Activated CD4-positive, alpha-beta T cell treated with anti-CD3 and anti-CD28 coated beads, Interleukin-2, amount 10 ng/mL, durations not matched to agents 7 days and 5 days (primary cell): ENCODE measurements at regions not wholly inside any gene's neighbourhood (a gene's known extent, or its start where the extent isn't known, plus 50 kb on each side); places are given as distances from the start of the nearest gene placed in this dataset.
A peak's percentile ranks its signal among the peaks of the same experiment; 100 is the strongest.

Source experiments
- CTCF ChIA-PET: fragments of 350-600 bp; sonication (Branson Sonifier 250); formaldehyde crosslinking; loops from one replicate; lab custom pipeline; 2021; ENCODE audit warnings: antibody characterized with exemption; lab: Charles Lee
- POLR2A ChIA-PET: fragments of 350-600 bp; sonication (Branson Sonifier 250); formaldehyde crosslinking; loops from one replicate; lab custom pipeline; 2021; ENCODE audit warnings: antibody characterized with exemption; lab: Charles Lee
- DNase-seq: peaks from one replicate; pipeline ENCODE4 v3.0.0-alpha.2; 2020
- H3K27ac Mint-ChIP-seq: one replicate; pipeline ENCODE4 v1.8.0; 2021; ENCODE audit warnings: mild to moderate bottlenecking, moderate library complexity, mixed read lengths
- H3K27me3 Mint-ChIP-seq: one replicate; pipeline ENCODE4 v1.8.0; 2021; ENCODE audit warnings: mixed read lengths
- H3K36me3 Mint-ChIP-seq: one replicate; pipeline ENCODE4 v1.8.0; 2021; ENCODE audit warnings: low read depth, mixed read lengths
- H3K4me1 Mint-ChIP-seq: one replicate; pipeline ENCODE4 v1.8.0; 2021; ENCODE audit warnings: mixed read lengths
- H3K4me3 Mint-ChIP-seq: one replicate; pipeline ENCODE4 v1.8.0; 2021; ENCODE audit warnings: mild to moderate bottlenecking, moderate library complexity, mixed read lengths
- H3K9me3 Mint-ChIP-seq: one replicate; pipeline ENCODE4 v1.8.0; 2021; ENCODE audit warnings: mixed read lengths

DNA sequence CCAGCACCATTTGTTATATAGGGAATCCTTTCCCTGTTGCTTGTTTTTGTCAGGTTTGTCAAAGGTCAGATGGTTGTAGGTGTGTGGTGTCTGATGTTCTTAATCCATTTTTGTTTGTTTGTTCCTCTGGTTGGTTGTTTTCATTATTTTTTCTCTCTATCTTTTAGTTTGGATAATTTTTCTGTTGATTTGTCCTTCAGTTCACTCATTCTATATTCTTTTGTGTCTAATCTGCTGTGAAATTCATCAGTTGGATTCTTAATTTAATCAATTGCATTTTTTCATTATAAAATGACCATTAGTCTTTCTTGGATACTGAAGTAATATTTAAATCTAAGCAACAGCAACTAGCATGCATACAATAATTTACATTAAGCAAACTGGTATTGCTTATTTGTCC lies 206.7 kb upstream of the TRIB2 start:
- no peak overlapping the region for H3K27ac Mint-ChIP-seq

DNA sequence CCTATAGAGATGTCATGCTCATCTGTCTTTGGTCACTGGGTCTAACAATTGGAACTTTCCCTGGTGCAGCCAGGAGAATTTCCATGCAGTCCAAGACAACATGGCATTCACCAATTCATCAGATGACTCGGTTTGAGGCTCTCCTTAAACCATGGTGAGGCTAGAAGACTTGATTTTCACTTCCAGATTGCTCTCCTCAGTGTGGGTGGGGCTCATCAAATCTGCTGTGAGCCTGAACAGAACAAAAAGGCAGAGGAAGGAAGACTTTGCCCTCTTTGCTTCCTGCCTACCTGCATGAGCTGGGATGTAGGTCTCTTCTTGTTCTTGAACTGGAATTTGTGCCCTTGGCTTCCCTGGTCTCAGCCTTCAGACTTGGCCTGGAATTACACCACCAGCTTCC lies 203.4 kb upstream of the TRIB2 start:
- Mint-ChIP-seq H3K27ac (peak overlapping the region; percentile 63), H3K27me3 (peaks cover 7% of the 10 kb centered on the region), H3K9me3 (peaks cover 27% of the 10 kb centered on the region), H3K36me3 (peaks cover 32% of the 10 kb centered on the region), H3K4me3 (no peak overlapping the region), H3K4me1 (peaks cover 46% of the 10 kb centered on the region)
- CTCF ChIA-PET: interaction anchor here (0.8 kb wide), 1 partner anchor 251 kb away, joined by 4 read pairs; no protein-coding TSS in a partner anchor
- DNase-seq: peak; percentile 27
- POLR2A ChIA-PET: no interaction called here

More for the DNA sequence above, 206.7 kb upstream of the TRIB2 start:
- DNase-seq: no peak
- Mint-ChIP-seq H3K4me3 (no peak overlapping the region), H3K36me3 (peaks cover 40% of the 10 kb centered on the region), H3K9me3 (peaks cover 29% of the 10 kb centered on the region), H3K27me3 (peaks cover 5% of the 10 kb centered on the region), H3K4me1 (peaks cover 59% of the 10 kb centered on the region)
- ChIA-PET CTCF (no interaction called here), POLR2A (no interaction called here)

DNA sequence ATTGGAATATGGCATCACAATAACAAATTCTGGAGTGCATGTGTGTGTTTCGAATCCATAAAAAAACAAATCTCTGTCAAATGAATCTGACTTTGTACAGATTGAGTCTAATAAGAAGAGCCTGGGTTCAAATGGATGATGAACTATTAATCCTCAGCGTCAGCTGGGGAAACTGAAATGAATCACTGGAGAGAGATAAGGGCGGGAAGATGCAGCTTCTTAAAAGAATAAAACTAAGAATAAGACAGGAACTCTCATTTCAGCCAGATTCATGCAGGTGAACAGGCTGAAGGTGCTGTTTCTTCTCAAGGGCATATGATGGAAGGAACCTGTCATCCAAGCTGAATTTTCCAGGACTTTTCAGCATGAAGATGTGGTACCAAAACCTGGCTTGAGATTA lies 202.6 kb upstream of the TRIB2 start:
- ChIA-PET CTCF (interaction anchor here (1.1 to 1.2 kb wide), 2 partner anchors 11 to 21 kb away, joined by 3 to 5 read pairs; no protein-coding TSS in a partner anchor), POLR2A (no interaction called here)
- no peak for DNase-seq
- peaks cover 10% of the 10 kb centered on the region for H3K27me3 Mint-ChIP-seq
- peaks cover 47% of the 10 kb centered on the region for H3K4me1 Mint-ChIP-seq
- H3K36me3 Mint-ChIP-seq: peaks cover 31% of the 10 kb centered on the region
- peak overlapping the region; percentile 82 for H3K27ac Mint-ChIP-seq
- H3K9me3 Mint-ChIP-seq: peaks cover 26% of the 10 kb centered on the region
- H3K4me3 Mint-ChIP-seq: no peak overlapping the region

DNA sequence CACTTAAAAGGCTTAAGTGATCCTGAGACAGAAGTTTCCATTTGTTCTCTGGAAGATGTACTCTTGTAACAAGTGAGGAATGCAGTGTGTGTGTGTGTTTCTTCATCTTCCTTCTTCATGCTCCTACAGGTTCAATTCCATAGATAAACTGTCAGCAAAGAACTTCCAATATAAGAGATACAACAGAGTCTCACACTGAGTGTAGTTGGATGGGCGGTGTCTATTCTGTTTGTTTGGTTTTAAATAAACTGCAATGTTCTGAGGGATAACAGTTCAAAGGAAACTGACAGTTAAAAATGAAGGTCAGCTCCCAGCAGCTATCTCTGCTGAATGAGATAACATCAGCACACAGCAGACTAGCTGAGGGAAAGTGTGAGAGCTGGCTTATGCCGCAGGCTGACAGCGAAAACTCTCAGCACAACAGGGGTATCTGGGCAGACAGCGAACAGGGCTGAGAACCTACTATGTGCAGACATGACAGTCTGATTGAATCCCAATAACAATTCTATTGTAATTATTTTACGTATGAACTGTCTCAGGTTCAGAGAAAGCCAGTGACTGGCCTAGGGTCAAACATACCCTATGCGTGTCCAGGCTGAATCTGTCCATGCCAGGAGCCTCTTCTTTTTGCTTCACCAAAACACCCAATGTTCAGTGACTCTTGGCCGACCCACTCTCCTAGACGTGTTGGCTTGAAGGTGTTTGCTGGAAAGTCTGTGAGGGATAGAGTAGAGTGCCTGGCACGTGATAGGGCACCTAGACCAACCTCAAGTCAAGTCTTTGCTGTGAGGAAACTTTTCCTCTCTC lies 201.9 kb upstream of the TRIB2 start:
- POLR2A ChIA-PET: no interaction called here

DNA sequence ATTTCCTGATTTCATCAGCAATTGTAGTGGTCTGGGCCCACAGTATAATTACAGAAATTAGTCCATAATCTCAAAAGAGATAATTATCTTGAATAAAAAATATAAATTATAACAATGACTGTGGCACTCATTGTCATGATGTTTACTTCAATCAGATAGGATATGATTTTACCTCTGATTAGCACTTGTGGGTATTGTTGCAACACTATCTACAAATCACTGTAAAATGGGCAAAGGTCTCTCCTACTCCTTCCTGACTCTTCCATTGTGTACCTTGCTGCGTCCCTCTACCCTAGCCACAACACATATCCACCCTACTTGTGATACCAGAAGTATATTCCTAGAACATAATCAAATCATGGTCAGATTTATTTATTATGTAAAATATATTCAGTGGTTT lies 200.9 kb upstream of the TRIB2 start:
- peaks cover 7% of the 10 kb centered on the region for H3K27me3 Mint-ChIP-seq
- ChIA-PET POLR2A (no interaction called here), CTCF (no interaction called here)
- H3K9me3 Mint-ChIP-seq: peaks cover 15% of the 10 kb centered on the region
- no peak overlapping the region for H3K4me3 Mint-ChIP-seq
- DNase-seq: no peak
- peaks cover 44% of the 10 kb centered on the region for H3K4me1 Mint-ChIP-seq
- no peak overlapping the region for H3K27ac Mint-ChIP-seq
- peaks cover 19% of the 10 kb centered on the region for H3K36me3 Mint-ChIP-seq

More for the DNA sequence above, 201.9 kb upstream of the TRIB2 start:
- CTCF ChIA-PET: interaction anchor here (1.1 to 1.2 kb wide), 2 partner anchors 11 to 20 kb away, joined by 3 to 5 read pairs; no protein-coding TSS in a partner anchor
- peak; percentile 50 for DNase-seq
- Mint-ChIP-seq H3K9me3 (peaks cover 22% of the 10 kb centered on the region), H3K4me3 (no peak overlapping the region), H3K36me3 (peaks cover 26% of the 10 kb centered on the region), H3K4me1 (peaks cover 47% of the 10 kb centered on the region), H3K27me3 (peaks cover 10% of the 10 kb centered on the region), H3K27ac (peak overlapping the region; percentile 82)

DNA sequence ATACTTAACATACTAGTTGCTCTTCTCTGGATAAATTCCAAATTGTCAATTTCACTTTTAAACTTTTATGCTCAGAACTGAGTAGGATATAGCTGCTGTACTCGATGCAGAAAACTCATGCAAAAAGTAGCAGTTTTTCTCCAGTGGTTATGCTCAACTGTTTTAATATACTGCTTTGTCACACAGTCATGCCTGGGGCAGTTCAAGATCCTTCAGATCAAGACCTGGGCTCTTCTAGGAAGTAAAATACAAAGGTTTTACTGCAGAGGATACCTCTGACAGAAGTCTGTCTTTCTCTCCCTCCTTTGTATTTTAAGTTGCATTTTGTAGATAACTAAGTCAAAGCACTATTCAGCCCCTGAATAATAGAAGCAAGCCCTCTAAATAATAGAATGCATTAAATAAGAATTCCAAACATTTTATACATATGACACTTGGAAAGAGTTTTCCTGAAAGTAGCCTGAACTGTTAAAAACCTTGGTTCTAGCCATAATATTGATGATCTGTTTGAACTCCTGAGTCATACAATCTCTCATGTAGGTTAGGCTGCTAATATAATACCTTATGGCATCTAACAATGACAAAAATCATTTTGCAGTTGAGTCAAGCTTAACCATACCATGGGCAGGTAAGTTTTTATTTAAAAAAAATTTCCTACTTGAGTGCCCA lies 183.3 kb upstream of the TRIB2 start:
- DNase-seq: no peak
- Mint-ChIP-seq H3K4me3 (no peak overlapping the region), H3K27me3 (peaks cover 9% of the 10 kb centered on the region), H3K9me3 (peaks cover 3% of the 10 kb centered on the region), H3K27ac (no peak overlapping the region), H3K4me1 (peaks cover 21% of the 10 kb centered on the region), H3K36me3 (peaks cover 3% of the 10 kb centered on the region)
- CTCF ChIA-PET: no interaction called here
- POLR2A ChIA-PET: no interaction called here

DNA sequence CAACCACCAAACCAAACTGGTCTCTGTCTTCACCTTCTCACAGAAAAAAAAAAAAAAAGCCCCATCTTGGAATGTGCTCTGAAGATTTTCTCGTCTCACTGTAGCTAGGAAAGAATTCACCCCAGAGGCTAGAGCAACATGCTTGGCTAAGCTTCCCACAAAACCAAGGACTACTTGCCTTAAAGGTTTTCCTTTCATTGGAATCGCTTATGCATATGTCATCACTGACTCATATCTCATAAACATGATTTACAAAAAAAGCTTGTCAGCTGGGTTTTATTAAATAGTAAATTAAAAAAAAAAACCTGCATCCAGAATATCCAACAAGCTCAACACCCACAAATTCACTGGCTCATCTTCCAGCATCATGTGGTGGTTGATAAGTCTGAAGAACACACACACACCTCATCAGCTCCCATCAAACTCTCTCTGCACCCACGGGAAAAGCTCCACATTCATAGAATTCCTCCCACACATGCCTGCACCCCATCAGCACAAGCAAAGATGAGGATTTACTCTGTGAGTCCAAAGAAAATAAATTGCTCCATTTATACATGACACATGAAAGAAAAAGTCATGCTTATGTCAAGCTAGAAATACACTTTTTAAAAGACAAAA lies 182.0 kb upstream of the TRIB2 start:
- Mint-ChIP-seq H3K36me3 (peaks cover 1% of the 10 kb centered on the region), H3K27ac (no peak overlapping the region), H3K9me3 (peaks cover 3% of the 10 kb centered on the region), H3K4me3 (no peak overlapping the region), H3K27me3 (peaks cover 6% of the 10 kb centered on the region), H3K4me1 (peaks cover 21% of the 10 kb centered on the region)
- no peak for DNase-seq
- ChIA-PET POLR2A (no interaction called here), CTCF (interaction anchor here (1.0 to 1.5 kb wide), 4 partner anchors 20 to 67 kb away, joined by 3 to 5 read pairs (median 3); no protein-coding TSS in a partner anchor)

DNA sequence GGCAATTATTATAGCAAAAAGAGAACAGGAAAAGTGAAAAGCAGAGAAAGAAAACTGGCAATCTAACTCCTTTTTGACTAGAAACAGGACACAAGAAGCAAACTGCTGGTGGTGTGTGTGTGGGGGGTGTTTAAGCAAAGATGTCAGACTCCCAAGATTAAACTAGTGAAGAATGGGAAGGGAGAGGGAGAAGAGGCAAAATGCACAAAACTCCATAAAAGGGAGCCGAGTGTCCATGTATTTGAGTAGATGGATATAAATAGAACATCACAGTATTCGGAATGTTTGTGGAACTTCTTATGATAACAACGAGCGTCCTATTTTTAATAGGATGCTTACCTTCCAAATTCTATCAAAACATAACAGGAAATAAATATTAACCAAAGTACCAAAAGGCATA lies 179.8 kb upstream of the TRIB2 start:
- Mint-ChIP-seq H3K4me1 (peaks cover 21% of the 10 kb centered on the region), H3K27me3 (peaks cover 6% of the 10 kb centered on the region), H3K9me3 (peaks cover 3% of the 10 kb centered on the region), H3K27ac (no peak overlapping the region), H3K4me3 (no peak overlapping the region), H3K36me3 (peaks cover 1% of the 10 kb centered on the region)
- POLR2A ChIA-PET: no interaction called here
- no peak for DNase-seq
- CTCF ChIA-PET: no interaction called here

DNA sequence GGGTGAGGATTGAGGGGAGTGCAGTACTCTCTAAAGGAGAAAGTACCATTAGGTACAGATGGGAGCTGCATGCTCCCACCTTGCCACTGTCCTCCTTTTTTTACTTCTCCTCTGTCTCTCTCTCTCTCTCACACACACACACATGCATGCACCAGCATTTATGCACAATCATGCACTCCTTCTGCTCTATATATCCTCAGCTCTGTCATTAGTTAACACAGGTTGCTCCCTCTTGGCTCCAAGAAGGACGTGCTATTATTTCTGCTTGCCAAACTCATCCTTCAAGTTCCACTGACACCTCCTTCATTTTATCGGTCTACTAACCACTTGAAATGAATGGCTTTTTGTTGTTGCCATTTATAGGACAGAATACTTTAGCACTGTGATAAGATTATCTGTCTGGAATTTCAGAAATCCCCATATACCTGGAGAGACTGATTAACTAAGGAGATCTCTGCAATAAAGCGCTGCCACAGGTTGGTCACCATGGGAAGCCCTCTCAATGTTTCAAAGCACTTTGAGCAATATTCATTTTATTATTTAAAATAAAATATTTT lies 178.5 kb upstream of the TRIB2 start:
- ChIA-PET POLR2A (no interaction called here), CTCF (interaction anchor here (0.5 to 0.6 kb wide), 2 partner anchors 10 to 307 kb away, joined by 3 read pairs; no protein-coding TSS in a partner anchor)
- no peak for DNase-seq
- Mint-ChIP-seq H3K4me3 (no peak overlapping the region), H3K9me3 (peaks cover 2% of the 10 kb centered on the region), H3K36me3 (peaks cover 1% of the 10 kb centered on the region), H3K27ac (no peak overlapping the region), H3K27me3 (peaks cover 3% of the 10 kb centered on the region), H3K4me1 (peaks cover 17% of the 10 kb centered on the region)

DNA sequence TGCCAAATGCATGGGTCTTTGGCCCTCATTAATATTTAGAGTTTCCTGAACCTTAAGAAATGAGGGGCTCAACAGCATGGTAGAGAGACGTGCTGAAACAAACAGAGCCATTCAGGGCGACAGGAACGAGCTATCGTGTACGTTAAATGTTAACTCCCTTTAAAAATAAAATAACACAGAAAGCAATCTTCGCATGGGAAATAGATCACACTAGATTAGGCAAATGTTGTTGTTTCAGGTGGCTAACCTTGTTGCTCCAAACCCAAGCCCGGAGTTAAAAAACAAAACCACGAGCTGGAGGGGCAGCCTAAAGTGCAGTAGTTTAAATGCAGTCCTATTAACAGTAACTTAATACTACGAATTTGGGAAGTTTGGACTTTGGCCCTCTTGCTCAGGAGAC lies 177.4 kb upstream of the TRIB2 start:
- Mint-ChIP-seq H3K9me3 (peaks cover 2% of the 10 kb centered on the region), H3K27me3 (peaks cover 3% of the 10 kb centered on the region), H3K4me3 (no peak overlapping the region), H3K36me3 (peaks cover 1% of the 10 kb centered on the region), H3K27ac (no peak overlapping the region), H3K4me1 (peaks cover 6% of the 10 kb centered on the region)
- DNase-seq: no peak
- ChIA-PET CTCF (no interaction called here), POLR2A (no interaction called here)

DNA sequence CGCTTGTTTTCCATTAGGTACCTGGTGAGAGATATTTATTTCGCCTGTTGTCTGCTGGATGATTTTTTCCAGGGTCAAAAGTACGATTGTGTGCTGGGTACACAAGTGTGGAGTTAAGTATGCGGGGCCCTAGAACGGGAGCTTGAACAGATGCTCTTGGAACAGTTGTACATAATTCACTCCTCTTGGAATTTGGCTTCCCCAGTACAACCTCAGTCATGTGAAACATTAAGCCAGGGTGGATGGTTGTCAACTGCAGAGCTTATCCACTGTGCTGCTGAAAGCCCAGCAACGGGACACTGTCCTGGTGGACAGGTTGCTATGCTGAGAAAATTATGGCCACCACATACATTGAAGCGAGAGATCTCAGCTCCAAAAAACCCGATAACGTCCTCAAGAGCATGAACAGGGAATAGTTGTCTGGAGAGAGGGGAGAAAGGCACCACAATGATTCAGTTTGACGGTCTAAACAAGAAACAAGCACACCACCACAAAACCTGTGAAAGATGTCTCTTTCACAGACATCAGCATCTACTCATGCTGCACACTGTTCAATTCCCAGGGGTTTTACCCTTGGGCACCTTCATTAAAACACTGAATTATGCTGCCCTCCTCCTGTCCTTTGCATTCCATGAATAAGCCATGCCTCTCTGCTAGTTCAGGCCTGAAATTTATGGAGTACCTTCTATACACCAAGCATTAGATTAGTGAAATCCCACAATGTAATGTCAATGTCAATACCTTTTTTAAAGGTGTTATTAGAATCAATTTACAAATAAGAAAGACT lies 176.8 kb upstream of the TRIB2 start:
- Mint-ChIP-seq H3K36me3 (peaks cover under 1% of the 10 kb centered on the region), H3K27me3 (peaks cover 3% of the 10 kb centered on the region), H3K4me3 (no peak overlapping the region), H3K9me3 (peaks cover 5% of the 10 kb centered on the region), H3K27ac (no peak overlapping the region), H3K4me1 (peaks cover under 1% of the 10 kb centered on the region)
- no peak for DNase-seq
- ChIA-PET POLR2A (no interaction called here), CTCF (no interaction called here)
